GM23248 (cell line): ENCODE measurements at regions not wholly inside any gene's neighbourhood (a gene's known extent, or its start where the extent isn't known, plus 50 kb on each side); places are given as distances from the start of the nearest gene placed in this dataset.

Source experiments
- EZH2 ChIP-seq: fragments of 200-600 bp; sonication (generic); IDR thresholded peaks from 2 replicates; pipeline ENCODE4 v1.6.1; 2018; ENCODE audit warnings: antibody characterized with exemption, mild to moderate bottlenecking; ENCODE audit not compliant: insufficient read depth, poor library complexity, severe bottlenecking
- EZH2phosphoT487 ChIP-seq: fragments of 200-600 bp; sonication (generic); IDR thresholded peaks from 2 replicates; pipeline ENCODE4 v1.6.1; 2018; ENCODE audit warnings: antibody characterized with exemption, moderate library complexity, mild to moderate bottlenecking, low read depth; ENCODE audit not compliant: insufficient read depth

DNA sequence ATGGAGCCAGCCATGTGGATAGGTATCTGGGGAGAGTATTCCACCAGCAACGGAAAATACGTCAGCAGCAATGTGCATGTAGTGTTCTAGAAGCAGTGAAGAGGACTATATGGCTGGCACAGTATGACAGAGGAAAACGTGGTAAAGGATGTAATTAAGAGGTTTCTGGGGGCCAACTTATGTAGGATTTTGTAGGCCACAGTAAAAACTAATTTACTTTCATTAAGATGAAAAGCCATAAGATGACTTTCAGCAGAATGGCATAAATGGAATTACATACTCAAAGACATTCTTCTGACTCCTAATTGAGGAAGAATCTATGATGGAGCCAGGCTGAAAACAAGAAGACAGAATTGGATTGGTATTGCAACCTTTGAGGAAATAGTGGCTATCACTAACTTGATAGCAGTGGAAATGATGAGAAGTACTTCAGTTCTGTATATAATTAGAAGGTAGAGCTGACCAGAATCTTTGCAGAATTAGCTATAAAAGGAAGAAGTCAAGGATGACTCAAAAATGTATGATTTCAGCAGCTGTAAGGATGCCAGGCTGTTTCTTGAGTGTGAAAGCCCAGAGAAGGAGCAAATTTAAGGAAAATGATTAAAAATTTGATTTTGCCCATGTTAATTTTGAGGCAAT, 156.7 kb downstream of the MBL2 start:
- TF ChIP-seq EZH2, result no peak
- TF ChIP-seq EZH2phosphoT487, result no peak
